HEK293 (cell line): ENCODE measurements at regions not wholly inside any gene's neighbourhood (a gene's known extent, or its start where the extent isn't known, plus 50 kb on each side); places are given as distances from the start of the nearest gene placed in this dataset.

Experiments used
- CTCF ChIA-PET: fragments of 350-600 bp; formaldehyde crosslinking; extraction: SDS; loops from one replicate; lab custom pipeline; 2021; ENCODE audit warnings: antibody characterized with exemption; lab: Yijun Ruan, JAX
- POLR2A ChIA-PET: fragments of 300-600 bp; formaldehyde crosslinking; extraction: SDS; loops from one replicate; lab custom pipeline; 2020; ENCODE audit warnings: antibody characterized with exemption, inconsistent platforms; lab: Yijun Ruan, JAX
- H3K27ac ChIP-seq: fragments of 200-500 bp; sonication (Bioruptor generic); 2 replicates; pipeline ENCODE4 v1.5.1; 2014; ENCODE audit warnings: low read depth, low read length, control low read depth, inconsistent platforms; ENCODE audit errors: extremely low read depth
- H3K36me3 ChIP-seq, 2 experiments: fragments of 200-500 bp in 1 of 2; sonication (Bioruptor generic) in 1 of 2; 1 replicate in 1 of 2; 2 replicates in 1 of 2; pipeline ENCODE4 v1.5.1; 2014 to 2017; ENCODE audit warnings: inconsistent platforms in 2 of 2, low read length in 2 of 2; ENCODE audit not compliant: control insufficient read depth in 2 of 2, insufficient read depth in 1 of 2
- H3K4me1 ChIP-seq: fragments of 200-500 bp; sonication (Bioruptor generic); 2 replicates; pipeline ENCODE4 v1.5.1; 2014; ENCODE audit warnings: mild to moderate bottlenecking, low read length, inconsistent platforms; ENCODE audit not compliant: control insufficient read depth, insufficient read depth
- H3K4me3 ChIP-seq: 2 replicates; pipeline ENCODE4 v1.5.1; 2011; ENCODE audit warnings: low read depth, mild to moderate bottlenecking, control low read depth, low read length, moderate library complexity
- H3K9me3 ChIP-seq: fragments of 200-500 bp; sonication (Bioruptor generic); 2 replicates; pipeline ENCODE4 v1.5.1; 2014; ENCODE audit warnings: low read depth, low read length, inconsistent platforms; ENCODE audit not compliant: control insufficient read depth, insufficient read depth
- GLI4 ChIP-seq: fragments of 450-650 bp; formaldehyde crosslinking; IDR thresholded peaks from 2 replicates; pipeline ENCODE4 v1.5.1; 2016; ENCODE audit warnings: missing biosample characterization, missing genetic modification characterization
- GLIS1 ChIP-seq: fragments of 450-650 bp; formaldehyde crosslinking; IDR thresholded peaks from 2 replicates; pipeline ENCODE4 v1.5.1; 2016; ENCODE audit warnings: missing biosample characterization, missing genetic modification characterization
- SCRT2 ChIP-seq: fragments of 450-650 bp; formaldehyde crosslinking; IDR thresholded peaks from 2 replicates; pipeline ENCODE4 v1.5.1; 2016; ENCODE audit warnings: missing biosample characterization, missing genetic modification characterization
- ZBTB21 ChIP-seq: fragments of 450-650 bp; formaldehyde crosslinking; IDR thresholded peaks from 2 replicates; pipeline ENCODE4 v1.5.1; 2017; ENCODE audit warnings: missing biosample characterization, missing genetic modification characterization
- ZBTB7A ChIP-seq: fragments of 450-650 bp; formaldehyde crosslinking; IDR thresholded peaks from 2 replicates; pipeline ENCODE4 v1.5.1; 2016; ENCODE audit warnings: low read depth, missing biosample characterization, missing genetic modification characterization
- ZNF10 ChIP-seq: fragments of 450-650 bp; formaldehyde crosslinking; IDR thresholded peaks from 2 replicates; pipeline ENCODE4 v1.5.1; 2017; ENCODE audit warnings: missing biosample characterization, missing genetic modification characterization
- ZNF211 ChIP-seq: fragments of 450-650 bp; formaldehyde crosslinking; IDR thresholded peaks from 2 replicates; pipeline ENCODE4 v1.5.1; 2016; ENCODE audit warnings: low read depth, missing biosample characterization, missing genetic modification characterization
- ZNF214 ChIP-seq: fragments of 450-650 bp; formaldehyde crosslinking; IDR thresholded peaks from 2 replicates; pipeline ENCODE4 v1.5.1; 2017; ENCODE audit warnings: missing biosample characterization, mild to moderate bottlenecking, missing genetic modification characterization, borderline replicate concordance
- ZNF266 ChIP-seq: fragments of 450-650 bp; formaldehyde crosslinking; IDR thresholded peaks from 2 replicates; pipeline ENCODE4 v1.5.1; 2016; ENCODE audit warnings: missing biosample characterization, missing genetic modification characterization, low read depth
- ZNF341 ChIP-seq: fragments of 450-650 bp; formaldehyde crosslinking; IDR thresholded peaks from 2 replicates; pipeline ENCODE4; 2016; ENCODE audit warnings: low read depth, missing biosample characterization, missing genetic modification characterization
- ZNF416 ChIP-seq: fragments of 450-650 bp; formaldehyde crosslinking; IDR thresholded peaks from 2 replicates; pipeline ENCODE4 v1.5.1; 2016; ENCODE audit warnings: missing biosample characterization, missing genetic modification characterization
- ZNF585B ChIP-seq: fragments of 450-650 bp; formaldehyde crosslinking; IDR thresholded peaks from 2 replicates; pipeline ENCODE4 v1.5.1; 2016; ENCODE audit warnings: missing biosample characterization, missing genetic modification characterization
- ZNF623 ChIP-seq: fragments of 450-650 bp; formaldehyde crosslinking; IDR thresholded peaks from 2 replicates; pipeline ENCODE4 v1.5.1; 2016; ENCODE audit warnings: missing biosample characterization, missing genetic modification characterization
- ZNF76 ChIP-seq: fragments of 450-650 bp; formaldehyde crosslinking; IDR thresholded peaks from 2 replicates; pipeline ENCODE4; 2016; ENCODE audit warnings: low read depth, missing biosample characterization, missing genetic modification characterization, borderline replicate concordance
- ZNF843 ChIP-seq: fragments of 450-650 bp; formaldehyde crosslinking; IDR thresholded peaks from 2 replicates; pipeline ENCODE4 v1.5.1; 2016; ENCODE audit warnings: missing biosample characterization, missing genetic modification characterization
- TF ChIP-seq, protein P1 (sequence below): fragments of 450-650 bp; formaldehyde crosslinking; IDR thresholded peaks from 2 replicates; pipeline ENCODE4 v1.5.1; 2017; ENCODE audit warnings: missing biosample characterization, mild to moderate bottlenecking, missing genetic modification characterization, moderate library complexity
- TF ChIP-seq, protein P2 (sequence below): fragments of 450-650 bp; formaldehyde crosslinking; IDR thresholded peaks from 2 replicates; pipeline ENCODE4 v1.5.1; 2016; ENCODE audit warnings: missing biosample characterization, missing genetic modification characterization
- TF ChIP-seq, protein P3 (sequence below): fragments of 450-650 bp; formaldehyde crosslinking; IDR thresholded peaks from 2 replicates; pipeline ENCODE4 v1.5.1; 2016; ENCODE audit warnings: missing biosample characterization, missing genetic modification characterization, low read depth
- TF ChIP-seq, protein P4 (sequence below): fragments of 450-650 bp; formaldehyde crosslinking; IDR thresholded peaks from 2 replicates; pipeline ENCODE4 v1.5.1; 2016; ENCODE audit warnings: missing biosample characterization, missing genetic modification characterization, borderline replicate concordance

DNA sequence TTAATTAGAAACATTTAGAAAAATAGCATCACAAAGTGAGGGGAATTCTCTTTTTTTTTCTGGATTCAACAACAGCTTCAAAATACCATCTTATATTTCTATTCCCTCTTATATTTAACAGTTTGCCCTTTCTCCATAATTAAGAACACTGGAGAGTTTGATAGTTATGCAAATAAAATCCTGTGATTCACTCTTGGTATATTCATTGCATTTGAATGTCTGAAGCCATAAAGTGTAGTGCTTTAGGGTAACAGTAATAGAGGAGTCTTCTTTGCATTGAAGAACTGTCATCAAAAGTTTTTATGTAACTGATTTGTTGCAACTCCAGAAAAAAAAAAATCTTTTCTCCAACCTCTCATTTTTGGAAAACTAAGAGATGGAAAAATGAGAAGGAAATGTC is 352.0 kb upstream of the GALNTL6 start:
- no peaks in the 10 kb centered on the region for H3K4me1 ChIP-seq
- CTCF ChIA-PET: no interaction called here
- no peaks in the 10 kb centered on the region for H3K9me3 ChIP-seq
- no peaks in the 10 kb centered on the region for H3K36me3 ChIP-seq
- no peak overlapping the region for H3K27ac ChIP-seq
- POLR2A ChIA-PET: no interaction called here
- TF ChIP-seq ZNF76 (tag by site-specific recombination) (no peak), ZNF211 (no peak), SCRT2 (no peak), ZBTB21 (tag by site-specific recombination) (no peak), ZNF214 (tag by site-specific recombination) (no peak)
- TF ChIP-seq, protein P1, sequence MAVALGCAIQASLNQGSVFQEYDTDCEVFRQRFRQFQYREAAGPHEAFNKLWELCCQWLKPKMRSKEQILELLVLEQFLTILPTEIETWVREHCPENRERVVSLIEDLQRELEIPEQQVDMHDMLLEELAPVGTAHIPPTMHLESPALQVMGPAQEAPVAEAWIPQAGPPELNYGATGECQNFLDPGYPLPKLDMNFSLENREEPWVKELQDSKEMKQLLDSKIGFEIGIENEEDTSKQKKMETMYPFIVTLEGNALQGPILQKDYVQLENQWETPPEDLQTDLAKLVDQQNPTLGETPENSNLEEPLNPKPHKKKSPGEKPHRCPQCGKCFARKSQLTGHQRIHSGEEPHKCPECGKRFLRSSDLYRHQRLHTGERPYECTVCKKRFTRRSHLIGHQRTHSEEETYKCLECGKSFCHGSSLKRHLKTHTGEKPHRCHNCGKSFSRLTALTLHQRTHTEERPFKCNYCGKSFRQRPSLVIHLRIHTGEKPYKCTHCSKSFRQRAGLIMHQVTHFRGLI (tag by site-specific recombination): no peak
- TF ChIP-seq, protein P2, sequence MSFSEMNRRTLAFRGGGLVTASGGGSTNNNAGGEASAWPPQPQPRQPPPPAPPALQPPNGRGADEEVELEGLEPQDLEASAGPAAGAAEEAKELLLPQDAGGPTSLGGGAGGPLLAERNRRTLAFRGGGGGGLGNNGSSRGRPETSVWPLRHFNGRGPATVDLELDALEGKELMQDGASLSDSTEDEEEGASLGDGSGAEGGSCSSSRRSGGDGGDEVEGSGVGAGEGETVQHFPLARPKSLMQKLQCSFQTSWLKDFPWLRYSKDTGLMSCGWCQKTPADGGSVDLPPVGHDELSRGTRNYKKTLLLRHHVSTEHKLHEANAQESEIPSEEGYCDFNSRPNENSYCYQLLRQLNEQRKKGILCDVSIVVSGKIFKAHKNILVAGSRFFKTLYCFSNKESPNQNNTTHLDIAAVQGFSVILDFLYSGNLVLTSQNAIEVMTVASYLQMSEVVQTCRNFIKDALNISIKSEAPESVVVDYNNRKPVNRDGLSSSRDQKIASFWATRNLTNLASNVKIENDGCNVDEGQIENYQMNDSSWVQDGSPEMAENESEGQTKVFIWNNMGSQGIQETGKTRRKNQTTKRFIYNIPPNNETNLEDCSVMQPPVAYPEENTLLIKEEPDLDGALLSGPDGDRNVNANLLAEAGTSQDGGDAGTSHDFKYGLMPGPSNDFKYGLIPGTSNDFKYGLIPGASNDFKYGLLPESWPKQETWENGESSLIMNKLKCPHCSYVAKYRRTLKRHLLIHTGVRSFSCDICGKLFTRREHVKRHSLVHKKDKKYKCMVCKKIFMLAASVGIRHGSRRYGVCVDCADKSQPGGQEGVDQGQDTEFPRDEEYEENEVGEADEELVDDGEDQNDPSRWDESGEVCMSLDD (tag by site-specific recombination): no peak
- H3K4me3 ChIP-seq: no peak overlapping the region

DNA sequence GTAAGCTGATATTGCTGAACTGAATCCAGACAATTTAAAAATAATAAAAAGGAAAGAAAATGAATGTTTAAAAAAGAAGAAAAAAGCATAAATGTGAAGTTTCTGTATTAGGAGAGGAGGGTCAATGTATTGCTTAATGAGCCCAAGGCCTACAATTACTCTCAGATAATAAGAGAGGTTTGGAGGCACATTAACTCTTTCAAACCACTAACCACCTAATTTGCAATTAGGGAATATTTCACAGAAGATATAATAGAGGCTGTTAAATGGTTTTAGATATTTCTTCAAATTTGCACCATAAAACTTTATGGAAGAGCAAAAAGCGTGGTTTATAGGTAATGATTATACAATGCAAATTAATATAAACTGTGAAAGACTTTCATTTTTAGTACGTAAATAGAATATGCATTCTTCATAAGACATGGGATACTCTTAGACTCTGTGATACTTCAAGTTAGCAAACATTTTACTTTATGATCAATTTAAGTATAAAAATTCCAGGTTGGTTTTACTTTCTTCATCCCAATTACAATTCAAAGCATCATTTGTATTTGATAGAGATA is 364.2 kb upstream of the GALNTL6 start:
- TF ChIP-seq, protein P3, sequence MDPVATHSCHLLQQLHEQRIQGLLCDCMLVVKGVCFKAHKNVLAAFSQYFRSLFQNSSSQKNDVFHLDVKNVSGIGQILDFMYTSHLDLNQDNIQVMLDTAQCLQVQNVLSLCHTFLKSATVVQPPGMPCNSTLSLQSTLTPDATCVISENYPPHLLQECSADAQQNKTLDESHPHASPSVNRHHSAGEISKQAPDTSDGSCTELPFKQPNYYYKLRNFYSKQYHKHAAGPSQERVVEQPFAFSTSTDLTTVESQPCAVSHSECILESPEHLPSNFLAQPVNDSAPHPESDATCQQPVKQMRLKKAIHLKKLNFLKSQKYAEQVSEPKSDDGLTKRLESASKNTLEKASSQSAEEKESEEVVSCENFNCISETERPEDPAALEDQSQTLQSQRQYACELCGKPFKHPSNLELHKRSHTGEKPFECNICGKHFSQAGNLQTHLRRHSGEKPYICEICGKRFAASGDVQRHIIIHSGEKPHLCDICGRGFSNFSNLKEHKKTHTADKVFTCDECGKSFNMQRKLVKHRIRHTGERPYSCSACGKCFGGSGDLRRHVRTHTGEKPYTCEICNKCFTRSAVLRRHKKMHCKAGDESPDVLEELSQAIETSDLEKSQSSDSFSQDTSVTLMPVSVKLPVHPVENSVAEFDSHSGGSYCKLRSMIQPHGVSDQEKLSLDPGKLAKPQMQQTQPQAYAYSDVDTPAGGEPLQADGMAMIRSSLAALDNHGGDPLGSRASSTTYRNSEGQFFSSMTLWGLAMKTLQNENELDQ: no peak
- TF ChIP-seq ZBTB7A (tag by site-specific recombination) (no peak), ZNF623 (tag by site-specific recombination) (no peak), ZNF10 (tag by site-specific recombination) (no peak), ZNF585B (no peak), ZNF843 (tag by site-specific recombination) (no peak), ZNF266 (tag by site-specific recombination) (no peak), ZNF416 (tag by site-specific recombination) (no peak), ZNF211 (no peak), GLI4 (tag by site-specific recombination) (no peak), ZNF341 (tag by site-specific recombination) (no peak), GLIS1 (tag by site-specific recombination) (no peak)
- TF ChIP-seq, protein P4, sequence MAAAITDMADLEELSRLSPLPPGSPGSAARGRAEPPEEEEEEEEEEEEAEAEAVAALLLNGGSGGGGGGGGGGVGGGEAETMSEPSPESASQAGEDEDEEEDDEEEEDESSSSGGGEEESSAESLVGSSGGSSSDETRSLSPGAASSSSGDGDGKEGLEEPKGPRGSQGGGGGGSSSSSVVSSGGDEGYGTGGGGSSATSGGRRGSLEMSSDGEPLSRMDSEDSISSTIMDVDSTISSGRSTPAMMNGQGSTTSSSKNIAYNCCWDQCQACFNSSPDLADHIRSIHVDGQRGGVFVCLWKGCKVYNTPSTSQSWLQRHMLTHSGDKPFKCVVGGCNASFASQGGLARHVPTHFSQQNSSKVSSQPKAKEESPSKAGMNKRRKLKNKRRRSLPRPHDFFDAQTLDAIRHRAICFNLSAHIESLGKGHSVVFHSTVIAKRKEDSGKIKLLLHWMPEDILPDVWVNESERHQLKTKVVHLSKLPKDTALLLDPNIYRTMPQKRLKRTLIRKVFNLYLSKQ (tag by site-specific recombination): no peak
- TF ChIP-seq, protein P2 (tag by site-specific recombination): no peak
- H3K9me3 ChIP-seq: no peaks in the 10 kb centered on the region
- no peak overlapping the region for H3K4me3 ChIP-seq
- ChIA-PET POLR2A (no interaction called here), CTCF (no interaction called here)
- no peaks in the 10 kb centered on the region for H3K36me3 ChIP-seq
- no peaks in the 10 kb centered on the region for H3K4me1 ChIP-seq
- no peak overlapping the region for H3K27ac ChIP-seq
